GM21447 (cell line): ENCODE measurements at regions not wholly inside any gene's neighbourhood (a gene's known extent, or its start where the extent isn't known, plus 50 kb on each side); places are given as distances from the start of the nearest gene placed in this dataset.

ENCODE experiments used
- ATAC-seq: cut with Tn5 transposase; IDR thresholded peaks from one replicate; pipeline ENCODE4 v1.9.1; 2021; ENCODE audit not compliant: unreplicated experiment

GRCh38 chr4:36394352-36394903 lies 113.0 kb downstream of the DTHD1 start:
- ATAC-seq: no peak

GRCh38 chr4:36399762-36400353 lies 118.4 kb downstream of the DTHD1 start:
- ATAC-seq: peak; percentile 78

- no peak for ATAC-seq
Measured at GRCh38 chr4:36402008-36402758, 120.8 kb downstream of the DTHD1 start.

DNA sequence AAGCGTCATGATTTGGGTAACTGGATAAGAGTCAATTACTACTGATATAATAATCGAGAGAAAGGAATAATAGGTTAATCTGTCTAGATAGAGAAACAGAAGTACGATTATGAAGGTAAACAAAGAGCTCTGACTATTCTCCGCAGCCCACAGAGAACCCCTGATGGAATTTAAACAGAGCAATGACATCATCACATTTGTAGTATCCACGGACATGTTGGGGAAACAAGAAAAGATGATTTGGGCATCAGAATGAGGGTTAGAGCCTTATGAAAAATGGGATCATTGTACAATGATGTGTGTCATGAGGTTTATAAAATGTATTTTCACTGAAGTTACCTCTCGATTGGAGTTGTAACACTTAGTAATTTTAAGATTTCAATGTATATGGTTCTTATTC lies 129.9 kb downstream of the DTHD1 start:
- ATAC-seq: no peak

GRCh38 chr4:36414248-36414647 lies 132.8 kb downstream of the DTHD1 start:
- ATAC-seq: no peak

DNA sequence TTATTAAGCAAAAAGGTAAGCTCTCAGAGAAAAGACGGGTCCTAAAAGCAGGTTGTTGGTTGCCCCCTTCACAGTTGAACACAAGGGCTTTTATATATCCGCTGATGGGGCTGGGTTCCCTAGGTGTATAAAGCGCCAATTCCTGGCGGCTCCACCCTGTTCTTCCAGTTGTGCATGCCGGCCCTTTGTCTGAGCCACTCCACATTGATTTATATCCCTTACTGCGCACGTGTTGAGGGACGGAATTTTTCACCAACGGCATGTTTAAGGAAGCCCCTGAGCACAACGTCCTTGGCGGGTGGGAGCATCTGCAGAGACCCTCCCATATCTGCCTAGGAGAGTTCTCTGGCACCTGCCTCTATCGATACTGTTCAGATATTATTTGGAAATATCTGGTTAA lies 135.7 kb downstream of the DTHD1 start:
- ATAC-seq: no peak

DNA sequence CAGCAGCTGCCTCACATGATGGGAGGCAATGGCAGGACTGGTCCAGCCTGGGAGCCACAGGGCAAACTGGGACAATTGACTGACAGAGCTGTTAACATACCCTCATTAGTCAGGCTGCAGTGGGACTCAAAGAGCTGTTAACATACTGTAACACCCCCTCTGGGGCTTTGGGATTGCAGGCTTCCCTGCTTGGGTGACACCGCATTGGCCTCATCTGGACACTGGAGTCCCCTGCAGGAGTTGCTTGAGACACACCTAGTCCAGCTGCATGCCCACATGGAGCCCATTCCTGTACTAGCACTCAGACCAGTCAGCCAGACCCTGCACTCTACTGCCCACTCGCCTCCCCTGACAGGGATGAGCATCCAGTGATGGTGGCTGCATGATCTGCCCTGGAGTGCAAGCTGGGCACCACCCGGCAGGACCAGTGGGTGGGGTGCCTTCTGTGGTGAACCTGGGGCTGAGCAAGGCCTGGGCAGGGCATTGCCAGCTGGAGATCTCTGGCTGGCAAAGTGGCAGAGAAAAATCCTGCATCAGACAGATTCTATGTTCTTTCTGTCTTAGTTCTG lies 138.8 kb downstream of the DTHD1 start:
- no peak for ATAC-seq

DNA sequence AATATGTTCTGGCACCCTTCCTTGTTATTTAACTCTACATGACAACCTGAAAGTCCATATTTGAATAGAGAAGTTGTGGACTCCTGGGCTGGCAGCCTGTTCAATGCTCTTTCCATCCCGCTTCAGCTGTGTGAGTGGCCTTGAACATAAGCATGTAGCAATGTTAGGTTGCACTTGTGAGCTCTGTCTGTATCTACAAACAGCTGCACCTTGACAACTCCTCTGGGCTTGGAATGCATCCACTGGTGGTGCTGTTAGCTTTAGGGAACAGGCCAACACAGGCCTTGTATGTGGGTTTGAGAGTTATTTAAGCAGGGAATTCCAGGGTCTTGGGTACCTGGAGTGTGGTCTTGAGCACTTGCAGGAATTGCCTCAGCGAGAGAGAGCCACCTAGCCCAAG lies 141.2 kb downstream of the DTHD1 start:
- no peak for ATAC-seq

GRCh38 chr4:36426741-36427140 lies 145.3 kb downstream of the DTHD1 start:
- no peak for ATAC-seq

DNA sequence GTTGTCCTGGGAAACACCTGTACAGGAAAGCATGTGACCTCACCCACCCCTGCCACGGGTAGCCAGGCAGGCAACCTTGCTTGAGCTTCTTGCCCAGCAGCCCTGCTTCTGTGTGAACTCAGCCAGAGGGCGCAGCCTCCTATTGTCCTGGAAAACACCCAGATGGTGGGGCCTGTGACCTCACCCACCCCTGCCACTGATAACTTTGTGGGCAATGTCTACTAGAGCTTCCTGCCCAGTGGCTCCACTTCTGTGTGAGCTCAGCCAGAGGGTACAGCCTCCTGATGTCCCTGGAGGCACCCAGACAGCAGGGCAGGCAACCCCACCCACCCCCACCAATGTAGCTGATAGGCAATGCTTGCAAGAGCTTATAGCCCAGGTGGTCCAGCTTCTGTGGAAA lies 146.3 kb downstream of the DTHD1 start:
- no peak for ATAC-seq

- no peak for ATAC-seq
Measured at GRCh38 chr4:36432586-36432985, 151.2 kb downstream of the DTHD1 start.

GRCh38 chr4:36439556-36439955 lies 158.1 kb downstream of the DTHD1 start:
- no peak for ATAC-seq

- ATAC-seq: no peak
Measured at GRCh38 chr4:36445480-36445879, 164.1 kb downstream of the DTHD1 start.

DNA sequence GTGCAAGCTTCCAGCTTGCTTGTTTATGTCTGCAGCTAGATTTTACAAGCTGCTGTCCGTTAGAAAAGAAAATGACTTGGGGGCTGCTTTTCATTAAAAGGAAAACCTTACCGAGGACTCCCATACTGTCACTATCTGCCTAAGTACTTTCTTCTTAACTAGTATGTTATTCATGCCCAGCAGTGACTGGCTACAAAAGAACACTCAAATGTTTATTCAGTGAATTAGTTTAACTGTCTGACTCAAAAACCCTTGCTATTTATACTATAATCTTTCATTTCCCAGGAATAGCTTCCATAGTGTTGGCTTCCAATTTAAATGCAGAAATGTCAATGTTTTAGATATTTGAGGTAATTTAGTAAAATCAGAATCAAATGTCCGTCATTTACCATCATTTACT lies 164.9 kb downstream of the DTHD1 start:
- ATAC-seq: no peak

- no peak for ATAC-seq
Measured at GRCh38 chr4:36461344-36461743, 179.9 kb downstream of the DTHD1 start.

DNA sequence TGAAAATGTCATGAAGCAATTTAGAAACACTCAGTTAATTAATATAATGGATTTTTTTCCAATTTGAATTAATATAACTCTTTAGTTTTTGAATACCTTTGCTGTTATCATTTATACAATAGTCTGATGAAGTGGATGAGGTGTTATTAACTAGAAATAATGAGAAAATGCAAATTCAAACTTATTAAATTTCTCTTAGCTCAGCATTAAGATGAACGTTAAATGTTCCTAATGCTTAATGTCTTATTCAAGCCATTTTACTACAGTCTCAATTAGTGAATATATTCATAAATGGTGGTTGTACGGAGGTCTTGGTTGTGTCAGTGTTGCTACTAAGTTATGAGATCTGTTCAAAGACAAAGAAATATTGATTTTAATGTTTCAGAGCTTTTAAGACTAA lies 186.3 kb downstream of the DTHD1 start:
- ATAC-seq: no peak

DNA sequence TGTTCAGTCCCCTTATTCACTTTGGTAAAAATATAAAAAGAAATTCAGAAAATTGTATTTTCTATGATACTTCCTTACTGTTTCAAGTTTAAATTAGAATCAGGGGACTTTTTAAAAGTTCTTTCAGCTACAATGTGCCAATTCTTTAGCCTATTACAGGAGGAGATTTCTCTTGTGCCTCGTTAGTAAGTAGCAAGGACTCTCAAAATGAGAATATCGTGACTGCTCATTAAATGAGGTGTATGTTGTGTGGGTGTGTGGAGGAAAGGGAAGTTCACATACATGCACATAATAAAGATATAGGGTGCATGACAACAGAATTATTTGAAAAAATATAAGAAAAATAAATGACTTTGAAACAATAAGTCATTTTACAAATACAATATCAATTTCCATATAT lies 190.5 kb downstream of the DTHD1 start:
- no peak for ATAC-seq

DNA sequence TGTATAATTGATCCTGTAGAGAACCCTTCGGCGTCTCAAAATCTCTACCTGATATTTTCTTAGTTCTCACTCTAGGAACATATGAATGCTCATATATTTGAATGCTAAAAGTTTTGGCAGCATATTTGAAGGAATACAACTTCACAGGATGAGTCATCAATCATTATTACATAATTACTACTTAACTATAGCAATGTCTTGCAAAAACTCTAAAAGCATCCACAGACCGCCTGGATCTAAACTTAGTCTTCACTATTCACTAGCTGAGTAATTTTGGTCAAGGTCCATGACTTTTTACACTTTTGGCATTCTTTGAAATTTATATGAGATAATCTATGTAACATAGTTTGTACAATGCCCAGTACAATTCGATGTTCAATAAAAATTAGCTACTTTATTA lies 194.7 kb downstream of the DTHD1 start:
- ATAC-seq: no peak

DNA sequence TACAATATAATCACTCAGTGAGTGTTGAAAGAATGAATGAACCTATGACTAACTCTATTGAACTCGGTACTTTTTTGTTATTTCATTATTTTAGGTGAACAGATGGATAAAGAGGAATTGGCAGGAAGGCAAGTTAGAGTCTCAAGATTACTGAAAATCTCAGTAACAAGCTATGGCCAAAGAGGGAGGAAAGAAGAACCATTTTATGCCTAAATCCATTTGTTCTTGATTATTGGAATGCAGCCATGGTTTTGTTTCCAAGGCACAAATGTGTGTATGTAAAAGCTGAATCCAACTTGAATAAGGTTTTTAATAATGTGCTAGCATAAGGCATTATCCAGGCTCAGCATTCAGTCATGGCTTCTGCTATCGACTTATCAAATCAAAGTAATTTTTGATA lies 196.4 kb downstream of the DTHD1 start:
- ATAC-seq: no peak

GRCh38 chr4:36485885-36486284 lies 204.5 kb downstream of the DTHD1 start:
- no peak for ATAC-seq

DNA sequence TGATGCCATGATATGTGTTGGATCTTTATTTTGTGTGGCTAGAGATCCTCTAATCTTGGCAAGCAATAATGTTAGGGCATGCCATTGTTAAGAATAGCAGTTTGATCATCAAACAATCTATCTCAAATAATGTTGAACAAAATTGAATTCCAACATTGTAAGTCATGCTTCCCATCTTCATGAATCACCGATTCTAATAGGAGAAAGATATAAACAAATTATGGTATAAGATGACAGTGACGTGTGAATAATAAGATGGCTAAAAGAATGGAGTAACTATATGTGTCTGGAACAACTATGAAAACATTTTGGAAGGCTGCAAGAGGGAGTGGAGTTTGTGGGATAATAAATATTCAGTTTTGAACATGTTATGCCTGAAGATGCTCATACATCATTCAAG lies 208.4 kb downstream of the DTHD1 start:
- ATAC-seq: no peak

GRCh38 chr4:36492041-36492440 lies 210.6 kb downstream of the DTHD1 start:
- no peak for ATAC-seq
